Panc1 (cell line): ENCODE measurements at regions not wholly inside any gene's neighbourhood (a gene's known extent, or its start where the extent isn't known, plus 50 kb on each side); places are given as distances from the start of the nearest gene placed in this dataset.

Experiments
- POLR2AphosphoS5 ChIP-seq: IDR thresholded peaks from 2 replicates; pipeline ENCODE4 v1.6.1; 2012; ENCODE audit warnings: mild to moderate bottlenecking, low read depth, low read length, moderate library complexity
- TCF7L2 ChIP-seq: IDR thresholded peaks from 2 replicates; pipeline ENCODE4 v1.6.1; 2011; ENCODE audit warnings: mild to moderate bottlenecking, low read depth, low read length, inconsistent platforms
- TF ChIP-seq, protein P1 (sequence below): fragments of 450-650 bp; IDR thresholded peaks from 2 replicates; pipeline ENCODE4 v1.5.1; 2017; ENCODE audit warnings: mild to moderate bottlenecking
- TF ChIP-seq, protein P2 (sequence below), 2 experiments: IDR thresholded peaks; 2 replicates each; pipeline ENCODE4 v1.6.1; 2011 to 2012; ENCODE audit warnings: low read depth in 2 of 2, control low read depth in 1 of 2, low read length in 1 of 2, mild to moderate bottlenecking in 1 of 2, moderate library complexity in 1 of 2; ENCODE audit not compliant: insufficient read depth in 1 of 2

DNA sequence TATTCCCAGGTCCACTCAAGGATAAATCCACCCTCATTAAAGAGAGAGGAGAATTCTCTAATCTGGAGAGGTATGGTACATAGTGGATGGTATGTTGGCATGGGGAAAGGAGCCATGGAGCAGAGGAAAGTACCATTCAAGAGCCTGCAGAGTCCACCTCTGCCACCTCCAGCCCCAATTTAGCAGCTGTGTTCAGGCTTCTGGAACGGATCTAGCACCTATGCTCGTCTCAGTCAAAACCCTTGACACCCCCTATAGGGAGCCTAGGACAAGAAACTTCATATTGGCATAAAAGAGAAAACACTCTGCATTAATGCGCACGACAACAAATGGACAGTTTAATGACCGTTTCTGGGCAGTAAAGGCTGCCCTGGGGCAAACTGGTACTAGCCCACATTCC lies 161.1 kb upstream of the FAM78B start:
- TF ChIP-seq, protein P1, sequence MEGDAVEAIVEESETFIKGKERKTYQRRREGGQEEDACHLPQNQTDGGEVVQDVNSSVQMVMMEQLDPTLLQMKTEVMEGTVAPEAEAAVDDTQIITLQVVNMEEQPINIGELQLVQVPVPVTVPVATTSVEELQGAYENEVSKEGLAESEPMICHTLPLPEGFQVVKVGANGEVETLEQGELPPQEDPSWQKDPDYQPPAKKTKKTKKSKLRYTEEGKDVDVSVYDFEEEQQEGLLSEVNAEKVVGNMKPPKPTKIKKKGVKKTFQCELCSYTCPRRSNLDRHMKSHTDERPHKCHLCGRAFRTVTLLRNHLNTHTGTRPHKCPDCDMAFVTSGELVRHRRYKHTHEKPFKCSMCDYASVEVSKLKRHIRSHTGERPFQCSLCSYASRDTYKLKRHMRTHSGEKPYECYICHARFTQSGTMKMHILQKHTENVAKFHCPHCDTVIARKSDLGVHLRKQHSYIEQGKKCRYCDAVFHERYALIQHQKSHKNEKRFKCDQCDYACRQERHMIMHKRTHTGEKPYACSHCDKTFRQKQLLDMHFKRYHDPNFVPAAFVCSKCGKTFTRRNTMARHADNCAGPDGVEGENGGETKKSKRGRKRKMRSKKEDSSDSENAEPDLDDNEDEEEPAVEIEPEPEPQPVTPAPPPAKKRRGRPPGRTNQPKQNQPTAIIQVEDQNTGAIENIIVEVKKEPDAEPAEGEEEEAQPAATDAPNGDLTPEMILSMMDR = no peak
- TF ChIP-seq POLR2AphosphoS5 = no peak
- TF ChIP-seq, protein P2, sequence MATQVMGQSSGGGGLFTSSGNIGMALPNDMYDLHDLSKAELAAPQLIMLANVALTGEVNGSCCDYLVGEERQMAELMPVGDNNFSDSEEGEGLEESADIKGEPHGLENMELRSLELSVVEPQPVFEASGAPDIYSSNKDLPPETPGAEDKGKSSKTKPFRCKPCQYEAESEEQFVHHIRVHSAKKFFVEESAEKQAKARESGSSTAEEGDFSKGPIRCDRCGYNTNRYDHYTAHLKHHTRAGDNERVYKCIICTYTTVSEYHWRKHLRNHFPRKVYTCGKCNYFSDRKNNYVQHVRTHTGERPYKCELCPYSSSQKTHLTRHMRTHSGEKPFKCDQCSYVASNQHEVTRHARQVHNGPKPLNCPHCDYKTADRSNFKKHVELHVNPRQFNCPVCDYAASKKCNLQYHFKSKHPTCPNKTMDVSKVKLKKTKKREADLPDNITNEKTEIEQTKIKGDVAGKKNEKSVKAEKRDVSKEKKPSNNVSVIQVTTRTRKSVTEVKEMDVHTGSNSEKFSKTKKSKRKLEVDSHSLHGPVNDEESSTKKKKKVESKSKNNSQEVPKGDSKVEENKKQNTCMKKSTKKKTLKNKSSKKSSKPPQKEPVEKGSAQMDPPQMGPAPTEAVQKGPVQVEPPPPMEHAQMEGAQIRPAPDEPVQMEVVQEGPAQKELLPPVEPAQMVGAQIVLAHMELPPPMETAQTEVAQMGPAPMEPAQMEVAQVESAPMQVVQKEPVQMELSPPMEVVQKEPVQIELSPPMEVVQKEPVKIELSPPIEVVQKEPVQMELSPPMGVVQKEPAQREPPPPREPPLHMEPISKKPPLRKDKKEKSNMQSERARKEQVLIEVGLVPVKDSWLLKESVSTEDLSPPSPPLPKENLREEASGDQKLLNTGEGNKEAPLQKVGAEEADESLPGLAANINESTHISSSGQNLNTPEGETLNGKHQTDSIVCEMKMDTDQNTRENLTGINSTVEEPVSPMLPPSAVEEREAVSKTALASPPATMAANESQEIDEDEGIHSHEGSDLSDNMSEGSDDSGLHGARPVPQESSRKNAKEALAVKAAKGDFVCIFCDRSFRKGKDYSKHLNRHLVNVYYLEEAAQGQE (IDR thresholded peaks at IDR 0.05; ENCODE audit: insufficient read depth in 1 of 2, low read depth in 2 of 2, low read length in 1 of 2) = no peak
- no peak for TF ChIP-seq TCF7L2
